ENCODE measurements at regions not wholly inside any gene's neighbourhood (a gene's known extent, or its start where the extent isn't known, plus 50 kb on each side); places are given as distances from the start of the nearest gene placed in this dataset.

DNA sequence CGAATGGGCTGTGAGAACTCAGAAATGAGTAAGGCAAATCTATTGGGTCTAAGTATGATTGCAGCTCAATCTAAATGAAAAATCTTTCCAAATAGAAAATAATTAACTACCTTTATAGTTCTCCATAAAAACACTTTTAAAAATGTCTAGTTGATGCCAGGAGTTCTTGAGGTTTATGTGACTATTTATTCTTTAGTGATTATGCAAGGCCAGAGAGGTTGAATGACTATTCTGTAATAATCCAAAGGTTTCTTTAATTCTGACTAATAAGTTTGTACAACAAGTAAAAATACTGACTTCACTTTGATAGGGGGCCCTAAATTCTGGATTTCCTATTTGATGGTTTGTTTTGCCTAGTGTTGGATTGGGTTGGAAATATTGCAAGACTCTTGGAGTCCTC is 461.2 kb downstream of the EPM2A start:
- TF ChIP-seq CTCF (conservative IDR thresholded peaks at IDR 0.05; ENCODE audit: low read depth, low read length) (no peak), EZH2 (IDR thresholded peaks at IDR 0.05; ENCODE audit: low read length, unreplicated experiment) (no peak)

All from PC-3 (cell line).